ENCODE measurements at regions not wholly inside any gene's neighbourhood (a gene's known extent, or its start where the extent isn't known, plus 50 kb on each side); places are given as distances from the start of the nearest gene placed in this dataset.

DNA sequence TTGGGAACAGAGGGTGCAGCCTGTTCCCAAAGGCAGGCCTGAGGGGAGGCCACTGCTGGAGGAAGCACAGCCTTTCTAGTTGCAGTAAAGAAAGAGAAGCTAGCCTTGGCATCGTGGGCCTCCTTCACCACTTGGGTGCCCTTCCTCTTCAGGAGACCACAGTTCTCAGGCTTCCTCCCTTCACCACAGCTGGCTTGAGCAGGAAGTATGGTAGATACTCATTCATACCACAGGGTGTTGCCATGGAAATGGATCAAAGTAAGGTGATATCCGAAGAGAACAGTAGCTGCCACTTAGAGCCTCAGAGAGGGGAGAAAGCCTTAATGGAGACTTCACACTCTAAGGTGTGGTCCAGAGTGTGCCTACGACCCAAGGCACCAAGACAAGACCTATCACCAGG lies 120.4 kb upstream of the RIPOR2 start:
- Mint-ChIP-seq H3K27me3 (ENCODE audit: insufficient read depth) (no peaks in the 10 kb centered on the region), H3K4me1 (no peaks in the 10 kb centered on the region), H3K4me3 (no peak overlapping the region), H3K36me3 (ENCODE audit: low read depth) (no peaks in the 10 kb centered on the region), H3K27ac (no peak overlapping the region), H3K9me3 (peaks cover 10% of the 10 kb centered on the region)
- Histone ChIP-seq H3K9me3 (ENCODE audit: control insufficient read depth, low read length) (no peaks in the 10 kb centered on the region), H3K4me1 (ENCODE audit: control insufficient read depth, insufficient read depth, low read length) (no peaks in the 10 kb centered on the region), H3K4me3 (ENCODE audit: low read length) (no peak overlapping the region), H3K27me3 (ENCODE audit: control insufficient read depth, insufficient read depth, low read length, poor library complexity, severe bottlenecking) (no peaks in the 10 kb centered on the region), H3K9ac (ENCODE audit: extremely low read depth, low read length, poor library complexity, severe bottlenecking) (no peak overlapping the region), H3K36me3 (ENCODE audit: control insufficient read depth, insufficient read depth, low read length) (no peaks in the 10 kb centered on the region), H3K27ac (ENCODE audit: low read depth, low read length) (no peak overlapping the region)
- TF ChIP-seq, protein P1, sequence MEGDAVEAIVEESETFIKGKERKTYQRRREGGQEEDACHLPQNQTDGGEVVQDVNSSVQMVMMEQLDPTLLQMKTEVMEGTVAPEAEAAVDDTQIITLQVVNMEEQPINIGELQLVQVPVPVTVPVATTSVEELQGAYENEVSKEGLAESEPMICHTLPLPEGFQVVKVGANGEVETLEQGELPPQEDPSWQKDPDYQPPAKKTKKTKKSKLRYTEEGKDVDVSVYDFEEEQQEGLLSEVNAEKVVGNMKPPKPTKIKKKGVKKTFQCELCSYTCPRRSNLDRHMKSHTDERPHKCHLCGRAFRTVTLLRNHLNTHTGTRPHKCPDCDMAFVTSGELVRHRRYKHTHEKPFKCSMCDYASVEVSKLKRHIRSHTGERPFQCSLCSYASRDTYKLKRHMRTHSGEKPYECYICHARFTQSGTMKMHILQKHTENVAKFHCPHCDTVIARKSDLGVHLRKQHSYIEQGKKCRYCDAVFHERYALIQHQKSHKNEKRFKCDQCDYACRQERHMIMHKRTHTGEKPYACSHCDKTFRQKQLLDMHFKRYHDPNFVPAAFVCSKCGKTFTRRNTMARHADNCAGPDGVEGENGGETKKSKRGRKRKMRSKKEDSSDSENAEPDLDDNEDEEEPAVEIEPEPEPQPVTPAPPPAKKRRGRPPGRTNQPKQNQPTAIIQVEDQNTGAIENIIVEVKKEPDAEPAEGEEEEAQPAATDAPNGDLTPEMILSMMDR (conservative IDR thresholded peaks at IDR 0.05) = no peak
- DNase-seq = no peak
- 85 to 100% methylated on average over 1 to 3 of the region's 3 CpGs for WGBS, 2 experiments (ENCODE audit: insufficient coverage in 1 of 2, insufficient read length in 1 of 2)

DNA sequence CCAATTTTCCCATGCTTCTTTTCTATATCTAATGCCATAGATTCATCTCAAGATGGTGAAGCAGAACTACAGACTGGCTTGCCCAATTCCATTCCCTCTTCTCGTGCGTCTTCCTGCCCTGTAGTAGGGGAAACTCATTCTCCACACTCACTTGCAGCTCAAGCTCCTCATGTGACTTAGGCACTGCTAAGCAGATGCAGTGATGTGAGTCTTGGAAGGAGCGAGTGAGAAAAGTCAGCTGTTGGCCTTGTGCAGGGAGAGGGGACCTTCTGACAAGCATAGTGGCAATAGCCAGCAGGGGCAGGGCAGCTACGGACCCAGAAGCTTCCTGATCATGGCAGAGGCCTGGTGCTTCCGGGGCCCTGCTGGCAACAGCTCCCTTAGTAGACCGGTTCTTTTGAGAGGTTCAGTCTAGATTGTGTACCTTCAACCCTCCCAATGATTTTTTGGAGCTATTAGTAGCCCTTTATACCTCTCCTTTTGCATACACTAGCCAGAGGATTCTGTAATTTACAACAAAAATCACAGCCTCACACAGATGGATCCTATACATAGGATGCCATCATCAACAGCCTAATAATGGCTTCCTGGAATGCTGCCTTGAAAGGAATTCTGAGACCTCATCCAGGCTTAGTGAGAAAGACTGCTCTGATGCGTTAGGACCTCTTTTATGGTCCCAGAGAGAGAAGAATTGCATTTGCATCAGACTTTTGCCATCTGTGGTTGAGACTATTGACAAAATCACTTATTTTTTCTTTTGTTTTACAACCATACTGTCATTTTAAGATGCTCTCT lies 121.5 kb upstream of the RIPOR2 start:
- Mint-ChIP-seq H3K36me3 (ENCODE audit: low read depth) (no peaks in the 10 kb centered on the region), H3K27ac (no peak overlapping the region), H3K4me1 (peaks cover 11% of the 10 kb centered on the region), H3K27me3 (ENCODE audit: insufficient read depth) (no peaks in the 10 kb centered on the region), H3K9me3 (peaks cover 10% of the 10 kb centered on the region), H3K4me3 (no peak overlapping the region)
- H3K9ac ChIP-seq (ENCODE audit: extremely low read depth, low read length, poor library complexity, severe bottlenecking) = no peak overlapping the region
- 91 to 93% methylated on average over 7 of the region's 7 CpGs for WGBS, 2 experiments (ENCODE audit: insufficient coverage in 1 of 2, insufficient read length in 1 of 2)
- H3K27me3 ChIP-seq (ENCODE audit: control insufficient read depth, insufficient read depth, low read length, poor library complexity, severe bottlenecking) = no peaks in the 10 kb centered on the region
- H3K9me3 ChIP-seq (ENCODE audit: control insufficient read depth, low read length) = no peaks in the 10 kb centered on the region
- no peaks in the 10 kb centered on the region for H3K36me3 ChIP-seq (ENCODE audit: control insufficient read depth, insufficient read depth, low read length)
- TF ChIP-seq, protein P1 (conservative IDR thresholded peaks at IDR 0.05) = no peak
- H3K4me3 ChIP-seq (ENCODE audit: low read length) = no peak overlapping the region
- H3K27ac ChIP-seq (ENCODE audit: low read depth, low read length) = no peak overlapping the region
- peaks cover under 1% of the 10 kb centered on the region for H3K4me1 ChIP-seq (ENCODE audit: control insufficient read depth, insufficient read depth, low read length)
- DNase-seq = no peak

DNA sequence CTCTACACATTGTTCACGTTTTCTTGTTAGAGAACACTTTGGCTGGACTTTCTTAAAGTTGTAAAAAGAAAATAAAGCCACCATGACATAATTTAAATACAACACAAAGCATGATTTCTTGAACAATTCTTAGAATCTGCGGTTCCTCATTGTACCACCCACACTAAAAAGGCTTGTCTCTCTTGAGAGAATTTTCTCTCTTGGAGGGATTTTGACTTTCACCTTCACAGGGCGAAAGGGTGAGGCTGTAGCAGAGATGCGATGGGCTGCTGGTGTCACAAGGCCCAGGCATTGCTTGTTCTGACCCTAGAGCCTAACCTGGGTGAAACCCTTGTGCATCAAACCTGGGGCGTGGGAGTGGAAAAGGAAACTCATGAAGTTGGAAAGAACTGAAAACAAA lies 122.7 kb upstream of the RIPOR2 start:
- Histone ChIP-seq H3K4me3 (ENCODE audit: low read length) (no peak overlapping the region), H3K27me3 (ENCODE audit: control insufficient read depth, insufficient read depth, low read length, poor library complexity, severe bottlenecking) (no peaks in the 10 kb centered on the region), H3K4me1 (ENCODE audit: control insufficient read depth, insufficient read depth, low read length) (peaks cover 6% of the 10 kb centered on the region), H3K9me3 (ENCODE audit: control insufficient read depth, low read length) (no peaks in the 10 kb centered on the region), H3K36me3 (ENCODE audit: control insufficient read depth, insufficient read depth, low read length) (no peaks in the 10 kb centered on the region), H3K27ac (ENCODE audit: low read depth, low read length) (no peak overlapping the region), H3K9ac (ENCODE audit: extremely low read depth, low read length, poor library complexity, severe bottlenecking) (no peak overlapping the region)
- Mint-ChIP-seq H3K36me3 (ENCODE audit: low read depth) (no peaks in the 10 kb centered on the region), H3K27me3 (ENCODE audit: insufficient read depth) (no peaks in the 10 kb centered on the region), H3K27ac (no peak overlapping the region), H3K4me1 (peaks cover 20% of the 10 kb centered on the region), H3K4me3 (no peak overlapping the region), H3K9me3 (peaks cover 10% of the 10 kb centered on the region)
- 97% methylated on average over 5 of the region's 5 CpGs; no CpG with 5 or more reads in 1 of the 2 experiments for WGBS, 2 experiments (ENCODE audit: insufficient coverage in 1 of 2, insufficient read length in 1 of 2)
- DNase-seq = no peak
- TF ChIP-seq, protein P1 (conservative IDR thresholded peaks at IDR 0.05) = no peak
